Vagina (tissue), 2 donors: ENCODE measurements at regions not wholly inside any gene's neighbourhood (a gene's known extent, or its start where the extent isn't known, plus 50 kb on each side); places are given as distances from the start of the nearest gene placed in this dataset.

Source experiments
- DNase-seq, 2 donors: peaks; one replicate each; pipeline ENCODE4 v3.0.0-alpha.2; 2017; ENCODE audit errors: extremely low spot score in 2 of 2
- H3K27ac ChIP-seq: fragments of 200-600 bp; sonication (generic); one replicate; pipeline ENCODE4 v1.5.1; 2019
- H3K27me3 ChIP-seq: fragments of 200-600 bp; sonication (generic); one replicate; pipeline ENCODE4 v1.5.1; 2019
- H3K36me3 ChIP-seq, 2 donors: fragments of 200-600 bp; sonication (generic); one replicate each; pipeline ENCODE4 v1.5.1; 2017 to 2019
- H3K4me1 ChIP-seq: fragments of 200-600 bp; sonication (generic); one replicate; pipeline ENCODE4 v1.5.1; 2019
- H3K4me3 ChIP-seq, 2 donors: fragments of 200-600 bp; sonication (generic); 1 replicate in 1 of 2; 2 replicates in 1 of 2; pipeline ENCODE4 v1.5.1; 2016 to 2019
- H3K9me3 ChIP-seq: fragments of 200-600 bp; sonication (generic); one replicate; pipeline ENCODE4 v1.5.1; 2019
- POLR2A ChIP-seq, 2 donors: fragments of 450-650 bp; IDR thresholded peaks; one replicate each; pipeline ENCODE4 v1.6.1; 2017; ENCODE audit warnings: antibody characterized with exemption in 2 of 2, mild to moderate bottlenecking in 2 of 2, moderate library complexity in 2 of 2
- POLR2AphosphoS5 ChIP-seq, 2 donors: sonication (generic); formaldehyde crosslinking; IDR thresholded peaks; one replicate each; pipeline ENCODE4 v1.9.0; 2017; ENCODE audit warnings: antibody characterized with exemption in 2 of 2, mild to moderate bottlenecking in 2 of 2, low read depth in 1 of 2; ENCODE audit not compliant: insufficient read depth in 1 of 2
- intact Hi-C: fragments of 100-400 bp; cut with DNase I; formaldehyde crosslinking; loops from one replicate; pipeline ENCODE4 v1.15.1; 2023
- TF ChIP-seq, protein P1 (sequence below), 3 experiments: fragments of 450-650 bp in 2 of 3; fragments of 200-600 bp in 1 of 3; sonication (generic) in 1 of 3; IDR thresholded peaks; one replicate each; pipeline ENCODE4 v1.5.1; 2017 to 2019; ENCODE audit warnings: antibody characterized with exemption in 3 of 3, mild to moderate bottlenecking in 2 of 3, moderate library complexity in 2 of 3

DNA sequence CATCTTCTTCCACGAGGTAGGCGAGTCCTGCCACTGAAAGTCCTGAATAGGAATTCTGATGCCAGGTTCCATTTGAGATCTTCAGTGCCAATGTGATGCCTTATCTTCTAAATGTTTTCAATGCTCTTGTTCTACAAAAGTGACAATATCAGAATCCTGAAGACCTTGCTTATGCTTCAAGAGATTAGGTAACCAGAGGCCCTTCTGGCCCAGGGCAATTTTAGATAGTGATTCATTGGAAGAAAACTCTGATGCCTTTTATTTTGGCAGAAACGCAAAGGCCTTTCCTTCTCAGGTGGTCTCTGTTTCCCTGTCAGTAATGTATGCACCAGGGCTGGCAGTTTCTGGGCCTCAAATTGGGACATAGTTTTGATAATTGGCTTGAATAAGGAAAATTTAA, 144.8 kb downstream of the CEP135 start:
- H3K27me3 ChIP-seq: no peaks in the 10 kb centered on the region
- H3K9me3 ChIP-seq: no peaks in the 10 kb centered on the region
- no peak overlapping the region for H3K4me3 ChIP-seq
- H3K4me1 ChIP-seq: no peaks in the 10 kb centered on the region
- no peak for TF ChIP-seq POLR2AphosphoS5 (IDR thresholded peaks at IDR 0.05; ENCODE audit: insufficient read depth in 1 of 2, low read depth in 1 of 2)
- TF ChIP-seq POLR2A (IDR thresholded peaks at IDR 0.05): no peak
- TF ChIP-seq, protein P1, sequence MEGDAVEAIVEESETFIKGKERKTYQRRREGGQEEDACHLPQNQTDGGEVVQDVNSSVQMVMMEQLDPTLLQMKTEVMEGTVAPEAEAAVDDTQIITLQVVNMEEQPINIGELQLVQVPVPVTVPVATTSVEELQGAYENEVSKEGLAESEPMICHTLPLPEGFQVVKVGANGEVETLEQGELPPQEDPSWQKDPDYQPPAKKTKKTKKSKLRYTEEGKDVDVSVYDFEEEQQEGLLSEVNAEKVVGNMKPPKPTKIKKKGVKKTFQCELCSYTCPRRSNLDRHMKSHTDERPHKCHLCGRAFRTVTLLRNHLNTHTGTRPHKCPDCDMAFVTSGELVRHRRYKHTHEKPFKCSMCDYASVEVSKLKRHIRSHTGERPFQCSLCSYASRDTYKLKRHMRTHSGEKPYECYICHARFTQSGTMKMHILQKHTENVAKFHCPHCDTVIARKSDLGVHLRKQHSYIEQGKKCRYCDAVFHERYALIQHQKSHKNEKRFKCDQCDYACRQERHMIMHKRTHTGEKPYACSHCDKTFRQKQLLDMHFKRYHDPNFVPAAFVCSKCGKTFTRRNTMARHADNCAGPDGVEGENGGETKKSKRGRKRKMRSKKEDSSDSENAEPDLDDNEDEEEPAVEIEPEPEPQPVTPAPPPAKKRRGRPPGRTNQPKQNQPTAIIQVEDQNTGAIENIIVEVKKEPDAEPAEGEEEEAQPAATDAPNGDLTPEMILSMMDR (IDR thresholded peaks at IDR 0.05): no peak
- H3K27ac ChIP-seq: no peak overlapping the region
- DNase-seq: no peak
- intact Hi-C loops: no loop called here
- H3K36me3 ChIP-seq: no peaks in the 10 kb centered on the region

GRCh38 chr4:56092540-56092939, 143.8 kb downstream of the CEP135 start:
- intact Hi-C loops: no loop called here
- H3K4me3 ChIP-seq: no peak overlapping the region

DNA sequence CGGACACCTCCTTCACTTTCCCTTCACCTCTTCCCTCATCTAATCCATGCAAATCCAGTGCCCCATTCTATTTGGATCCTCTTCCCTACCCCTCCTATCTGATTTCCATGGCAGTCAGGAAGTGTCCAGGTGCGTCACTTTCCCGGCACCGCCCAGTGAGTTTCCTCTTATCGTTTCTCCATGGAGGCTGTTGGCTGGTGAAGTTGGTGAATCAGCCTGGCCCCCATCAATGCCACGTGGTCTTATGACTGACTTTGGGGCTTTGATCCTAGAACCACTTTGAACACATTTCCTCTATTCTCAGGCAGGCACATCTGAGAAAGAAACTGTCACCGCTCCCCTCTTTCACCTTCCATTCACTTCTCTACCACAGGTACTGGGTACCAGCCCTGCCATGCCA, 137.8 kb downstream of the CEP135 start:
- no peak for DNase-seq
- Histone ChIP-seq H3K27ac (no peak overlapping the region), H3K27me3 (no peaks in the 10 kb centered on the region), H3K36me3 (no peaks in the 10 kb centered on the region), H3K4me1 (no peaks in the 10 kb centered on the region), H3K9me3 (no peaks in the 10 kb centered on the region), H3K4me3 (no peak overlapping the region)
- TF ChIP-seq, protein P1 (IDR thresholded peaks at IDR 0.05): no peak
- no peak for TF ChIP-seq POLR2A (IDR thresholded peaks at IDR 0.05)
- no peak for TF ChIP-seq POLR2AphosphoS5 (IDR thresholded peaks at IDR 0.05; ENCODE audit: insufficient read depth in 1 of 2, low read depth in 1 of 2)
- intact Hi-C loops: no loop called here

More at GRCh38 chr4:56092540-56092939, 143.8 kb downstream of the CEP135 start:
- no peaks in the 10 kb centered on the region for H3K36me3 ChIP-seq
- H3K27me3 ChIP-seq: no peaks in the 10 kb centered on the region
- H3K4me1 ChIP-seq: no peaks in the 10 kb centered on the region
- no peaks in the 10 kb centered on the region for H3K9me3 ChIP-seq
- DNase-seq: no peak
- H3K27ac ChIP-seq: no peak overlapping the region
- TF ChIP-seq, protein P1 (IDR thresholded peaks at IDR 0.05): no peak
- no peak for TF ChIP-seq POLR2AphosphoS5 (IDR thresholded peaks at IDR 0.05; ENCODE audit: insufficient read depth in 1 of 2, low read depth in 1 of 2)
- TF ChIP-seq POLR2A (IDR thresholded peaks at IDR 0.05): no peak

DNA sequence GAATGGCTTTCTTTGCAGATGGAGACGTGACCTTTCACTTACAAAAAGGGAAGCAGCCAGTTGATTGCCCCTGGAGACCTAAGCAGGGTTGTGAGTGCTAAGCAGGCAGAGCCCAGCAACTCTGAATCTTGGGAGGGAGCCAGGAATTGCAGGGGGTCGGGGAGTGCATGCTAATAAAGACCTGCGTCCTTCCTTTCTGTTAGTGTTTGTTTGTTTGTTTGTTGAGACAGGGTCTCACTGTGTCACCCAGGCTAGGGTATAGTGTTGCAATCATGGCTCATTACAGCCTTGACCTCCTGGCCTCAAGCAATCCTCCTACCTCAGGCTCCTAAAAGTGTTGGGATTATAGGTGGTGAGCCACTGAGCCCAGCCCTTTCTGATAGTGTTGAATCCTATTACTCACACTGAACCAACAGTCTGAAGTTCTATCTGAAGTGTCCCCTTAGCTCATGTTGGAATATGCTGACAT, 137.4 kb downstream of the CEP135 start:
- Histone ChIP-seq H3K9me3 (no peaks in the 10 kb centered on the region), H3K27me3 (no peaks in the 10 kb centered on the region), H3K4me3 (no peak overlapping the region), H3K36me3 (no peaks in the 10 kb centered on the region), H3K27ac (no peak overlapping the region), H3K4me1 (no peaks in the 10 kb centered on the region)
- TF ChIP-seq, protein P1 (IDR thresholded peaks at IDR 0.05): no peak
- TF ChIP-seq POLR2A (IDR thresholded peaks at IDR 0.05) (no peak), POLR2AphosphoS5 (IDR thresholded peaks at IDR 0.05; ENCODE audit: insufficient read depth in 1 of 2, low read depth in 1 of 2) (no peak)
- DNase-seq: no peak
- intact Hi-C loops: no loop called here

DNA sequence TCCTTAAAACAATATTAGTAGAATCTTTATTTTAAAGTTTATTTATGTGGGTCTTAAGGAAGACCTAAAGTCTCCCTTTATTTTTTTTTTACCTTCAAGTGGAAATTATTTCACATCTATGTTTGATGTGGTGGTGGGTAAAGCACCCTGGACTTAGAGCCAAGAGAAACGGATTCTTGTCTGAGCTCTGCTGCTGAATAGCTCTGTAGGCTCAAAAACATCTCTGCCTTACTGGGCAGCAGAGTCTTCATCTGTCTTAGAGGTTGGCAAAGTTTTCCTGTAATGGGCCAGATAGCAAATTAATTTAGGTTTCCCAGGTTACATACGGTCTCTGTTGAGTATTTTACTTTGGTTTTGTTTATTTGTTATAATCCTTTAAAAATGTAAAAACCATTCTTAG, 136.5 kb downstream of the CEP135 start:
- DNase-seq: no peak
- Histone ChIP-seq H3K36me3 (no peaks in the 10 kb centered on the region), H3K4me3 (no peak overlapping the region), H3K27ac (no peak overlapping the region), H3K9me3 (no peaks in the 10 kb centered on the region), H3K4me1 (no peaks in the 10 kb centered on the region), H3K27me3 (no peaks in the 10 kb centered on the region)
- TF ChIP-seq POLR2AphosphoS5 (IDR thresholded peaks at IDR 0.05; ENCODE audit: insufficient read depth in 1 of 2, low read depth in 1 of 2) (no peak), POLR2A (IDR thresholded peaks at IDR 0.05) (no peak)
- TF ChIP-seq, protein P1 (IDR thresholded peaks at IDR 0.05): no peak
- intact Hi-C loops: no loop called here
